Endodermal cell (in vitro differentiated cells): ENCODE measurements at regions not wholly inside any gene's neighbourhood (a gene's known extent, or its start where the extent isn't known, plus 50 kb on each side); places are given as distances from the start of the nearest gene placed in this dataset.

Experiments used
- DNase-seq: peaks from one replicate; pipeline ENCODE4 v3.0.0-alpha.2; 2017
- H3K27ac ChIP-seq: 2 replicates; pipeline ENCODE4 v1.5.1; 2013; ENCODE audit warnings: mild to moderate bottlenecking, low read depth, low read length, moderate library complexity
- H3K27me3 ChIP-seq: 2 replicates; pipeline ENCODE4 v1.6.1; 2013; ENCODE audit warnings: mild to moderate bottlenecking, low read length, moderate library complexity; ENCODE audit not compliant: insufficient read depth, control insufficient read depth, poor library complexity, severe bottlenecking
- H3K36me3 ChIP-seq: 2 replicates; pipeline ENCODE4 v1.7.0; 2013; ENCODE audit warnings: mild to moderate bottlenecking, low read length, moderate library complexity; ENCODE audit not compliant: control insufficient read depth, insufficient read depth
- H3K4me1 ChIP-seq: one replicate; pipeline ENCODE4 v1.7.0; 2013; ENCODE audit warnings: low read length; ENCODE audit not compliant: control insufficient read depth, insufficient read depth
- H3K4me3 ChIP-seq: 2 replicates; pipeline ENCODE4 v1.5.1; 2013; ENCODE audit warnings: mild to moderate bottlenecking, low read length, moderate library complexity
- H3K9ac ChIP-seq: 2 replicates; pipeline ENCODE4 v1.6.1; 2013; ENCODE audit warnings: mild to moderate bottlenecking, low read length, moderate library complexity; ENCODE audit not compliant: poor library complexity, severe bottlenecking; ENCODE audit errors: extremely low read depth
- H3K9me3 ChIP-seq: 2 replicates; pipeline ENCODE4 v1.6.1; 2013; ENCODE audit warnings: mild to moderate bottlenecking, low read length, moderate library complexity; ENCODE audit not compliant: control insufficient read depth
- H3K27ac Mint-ChIP-seq: 2 replicates; pipeline ENCODE4 v1.8.0; 2020; ENCODE audit warnings: mixed read lengths
- H3K27me3 Mint-ChIP-seq: 2 replicates; pipeline ENCODE4 v1.8.0; 2021; ENCODE audit warnings: mild to moderate bottlenecking, mixed read lengths; ENCODE audit not compliant: insufficient read depth
- H3K36me3 Mint-ChIP-seq: 2 replicates; pipeline ENCODE4 v1.8.0; 2020; ENCODE audit warnings: low read depth, mixed read lengths
- H3K4me1 Mint-ChIP-seq: 2 replicates; pipeline ENCODE4 v1.8.0; 2020; ENCODE audit warnings: mixed read lengths
- H3K4me3 Mint-ChIP-seq: 2 replicates; pipeline ENCODE4 v1.8.0; 2020; ENCODE audit warnings: mild to moderate bottlenecking, moderate library complexity, mixed read lengths
- H3K9me3 Mint-ChIP-seq: 2 replicates; pipeline ENCODE4 v1.8.0; 2020; ENCODE audit warnings: mild to moderate bottlenecking, mixed read lengths
- CTCF ChIP-seq: fragments of 200-600 bp; sonication (generic); conservative IDR thresholded peaks from 2 replicates; pipeline ENCODE4 v1.5.0; 2021; ENCODE audit warnings: antibody characterized with exemption, mild to moderate bottlenecking
- WGBS, 2 experiments: methylation state at CpG; one replicate each; pipeline versions ENCODE4 v1.1.5 to v1.1.7; 2013; ENCODE audit warnings: missing lambda C conversion rate in 2 of 2, mixed read lengths in 1 of 2; ENCODE audit not compliant: insufficient coverage in 1 of 2, insufficient read length in 1 of 2; 5-methylcytosine and 5-hydroxymethylcytosine counted together

DNA sequence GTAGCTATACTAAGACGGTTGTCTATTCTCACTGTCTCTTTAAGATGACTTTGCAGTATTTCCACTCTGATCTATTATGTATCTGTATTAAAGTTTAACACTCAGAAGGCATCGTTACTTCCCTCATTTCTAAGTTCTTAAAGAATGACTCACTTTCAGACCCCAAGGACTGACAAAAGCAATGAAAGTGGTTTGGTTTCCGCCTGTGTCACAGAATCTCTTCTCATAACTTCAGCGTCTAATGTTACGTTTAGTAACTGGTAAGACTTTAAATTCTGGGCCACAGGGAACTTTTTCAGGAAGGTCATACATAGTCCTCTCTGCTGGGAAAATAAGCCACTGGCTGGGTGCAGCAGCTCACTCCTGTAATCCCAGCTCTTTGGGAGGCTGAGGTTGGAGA lies 892.0 kb upstream of the AUTS2 start:
- DNase-seq = no peak
- Histone ChIP-seq H3K9ac (no peak overlapping the region), H3K4me1 (no peaks in the 10 kb centered on the region), H3K27me3 (no peaks in the 10 kb centered on the region), H3K9me3 (peaks cover 7% of the 10 kb centered on the region), H3K4me3 (no peak overlapping the region), H3K36me3 (no peaks in the 10 kb centered on the region), H3K27ac (no peak overlapping the region)
- 84 to 85% methylated on average over 5 of the region's 5 CpGs for WGBS, 2 experiments
- no peaks in the 10 kb centered on the region for H3K4me1 Mint-ChIP-seq
- no peak for TF ChIP-seq CTCF
- H3K27me3 Mint-ChIP-seq = no peaks in the 10 kb centered on the region
- no peaks in the 10 kb centered on the region for H3K36me3 Mint-ChIP-seq
- peaks cover 7% of the 10 kb centered on the region for H3K9me3 Mint-ChIP-seq
- H3K27ac Mint-ChIP-seq = no peak overlapping the region
- H3K4me3 Mint-ChIP-seq = no peak overlapping the region

- Histone ChIP-seq H3K36me3 (no peaks in the 10 kb centered on the region), H3K4me3 (no peak overlapping the region), H3K4me1 (no peaks in the 10 kb centered on the region), H3K27ac (no peak overlapping the region), H3K27me3 (no peaks in the 10 kb centered on the region), H3K9me3 (peaks cover 7% of the 10 kb centered on the region), H3K9ac (no peak overlapping the region)
- WGBS, 2 experiments = 89 to 93% methylated on average over 4 to 5 of the region's 5 CpGs
- Mint-ChIP-seq H3K27me3 (no peaks in the 10 kb centered on the region), H3K27ac (no peak overlapping the region), H3K36me3 (no peaks in the 10 kb centered on the region), H3K4me3 (no peak overlapping the region), H3K9me3 (peaks cover 7% of the 10 kb centered on the region), H3K4me1 (no peaks in the 10 kb centered on the region)
- TF ChIP-seq CTCF = no peak
- DNase-seq = no peak
Measured at GRCh38 chr7:68707159-68707558, 891.1 kb upstream of the AUTS2 start.

DNA sequence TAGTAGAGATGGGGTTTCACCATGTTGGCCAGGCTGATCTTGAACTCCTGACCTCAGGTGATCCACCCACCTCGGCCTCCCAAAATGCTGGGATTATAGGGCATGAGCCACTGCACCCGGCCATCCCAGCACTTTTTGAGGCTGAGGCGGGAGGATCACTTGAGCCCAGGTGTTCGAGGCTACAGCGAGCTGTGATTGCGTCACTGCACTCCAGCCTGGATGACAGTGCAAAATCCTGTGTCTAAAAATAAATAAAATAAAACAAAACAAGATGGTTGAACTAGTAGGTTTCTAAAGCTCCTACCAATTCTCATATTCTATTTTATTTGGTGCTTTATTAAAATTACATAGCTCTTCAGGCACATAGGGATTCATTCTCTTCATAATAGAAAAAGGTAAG lies 890.3 kb upstream of the AUTS2 start:
- no peaks in the 10 kb centered on the region for H3K36me3 ChIP-seq
- no peaks in the 10 kb centered on the region for H3K4me1 Mint-ChIP-seq
- H3K4me3 Mint-ChIP-seq = no peak overlapping the region
- no peak overlapping the region for H3K9ac ChIP-seq
- no peak overlapping the region for H3K27ac ChIP-seq
- TF ChIP-seq CTCF = no peak
- H3K27ac Mint-ChIP-seq = no peak overlapping the region
- H3K4me1 ChIP-seq = no peaks in the 10 kb centered on the region
- no peaks in the 10 kb centered on the region for H3K27me3 Mint-ChIP-seq
- peaks cover 7% of the 10 kb centered on the region for H3K9me3 Mint-ChIP-seq
- H3K36me3 Mint-ChIP-seq = no peaks in the 10 kb centered on the region
- DNase-seq = no peak
- H3K4me3 ChIP-seq = no peak overlapping the region
- WGBS, 2 experiments = 87 to 94% methylated on average over 3 to 6 of the region's 6 CpGs
- H3K9me3 ChIP-seq = peaks cover 7% of the 10 kb centered on the region
- H3K27me3 ChIP-seq = no peaks in the 10 kb centered on the region
